ENCODE measurements at regions not wholly inside any gene's neighbourhood (a gene's known extent, or its start where the extent isn't known, plus 50 kb on each side); places are given as distances from the start of the nearest gene placed in this dataset.

- Mint-ChIP-seq H3K9me3 (peaks cover 35% of the 10 kb centered on the region), H3K4me1 (no peaks in the 10 kb centered on the region), H3K27ac (no peak overlapping the region), H3K4me3 (no peak overlapping the region), H3K36me3 (no peaks in the 10 kb centered on the region)
- no peak for DNase-seq (ENCODE audit: low spot score in 2 of 2)
- ATAC-seq = no peak
Measured at GRCh38 chr9:12631866-12632265, 61.3 kb upstream of the TYRP1 start.

DNA sequence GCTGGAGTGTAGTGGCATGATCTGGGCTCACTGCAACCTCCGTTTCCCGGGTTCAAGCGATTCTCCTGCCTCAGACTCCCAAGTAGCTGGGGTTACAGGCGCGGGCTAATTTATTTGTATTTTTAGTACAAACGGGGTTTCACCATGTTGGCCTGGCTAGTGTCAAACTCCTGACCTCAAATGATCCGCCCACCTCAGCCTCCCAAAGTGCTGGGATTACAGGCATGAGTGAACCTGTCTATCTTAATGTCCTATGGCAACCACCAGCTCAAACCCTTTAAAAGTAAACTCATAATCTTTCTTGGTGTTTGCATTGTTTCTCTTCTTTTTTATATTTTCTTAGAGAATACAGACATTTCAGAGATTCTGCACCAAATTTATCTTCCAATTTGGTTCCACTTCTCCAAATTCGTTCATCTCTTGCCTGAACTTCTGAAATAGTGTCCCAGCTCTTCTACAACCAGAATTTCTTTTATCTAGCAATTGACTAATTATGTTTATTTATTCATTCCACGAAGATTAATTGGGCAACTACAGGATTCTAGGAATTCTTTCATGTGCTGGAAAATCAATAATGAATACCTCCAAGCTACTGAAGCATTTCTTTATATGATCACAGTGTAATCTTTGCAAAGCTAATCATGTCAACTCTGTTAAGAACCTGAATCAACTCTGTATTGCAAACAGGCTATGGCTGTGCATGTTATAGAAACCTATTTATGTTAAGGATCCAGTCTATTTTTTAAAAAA is 60.0 kb upstream of the TYRP1 start:
- no peak for DNase-seq (ENCODE audit: low spot score in 2 of 2)
- no peak overlapping the region for H3K27ac Mint-ChIP-seq
- H3K9me3 Mint-ChIP-seq = peaks cover 31% of the 10 kb centered on the region
- H3K4me1 Mint-ChIP-seq = no peaks in the 10 kb centered on the region
- no peak overlapping the region for H3K4me3 Mint-ChIP-seq
- no peaks in the 10 kb centered on the region for H3K36me3 Mint-ChIP-seq
- no peak for ATAC-seq

- H3K27ac Mint-ChIP-seq = no peak overlapping the region
- no peak for ATAC-seq
Measured at GRCh38 chr9:12640016-12640587, 53.1 kb upstream of the TYRP1 start.

DNA sequence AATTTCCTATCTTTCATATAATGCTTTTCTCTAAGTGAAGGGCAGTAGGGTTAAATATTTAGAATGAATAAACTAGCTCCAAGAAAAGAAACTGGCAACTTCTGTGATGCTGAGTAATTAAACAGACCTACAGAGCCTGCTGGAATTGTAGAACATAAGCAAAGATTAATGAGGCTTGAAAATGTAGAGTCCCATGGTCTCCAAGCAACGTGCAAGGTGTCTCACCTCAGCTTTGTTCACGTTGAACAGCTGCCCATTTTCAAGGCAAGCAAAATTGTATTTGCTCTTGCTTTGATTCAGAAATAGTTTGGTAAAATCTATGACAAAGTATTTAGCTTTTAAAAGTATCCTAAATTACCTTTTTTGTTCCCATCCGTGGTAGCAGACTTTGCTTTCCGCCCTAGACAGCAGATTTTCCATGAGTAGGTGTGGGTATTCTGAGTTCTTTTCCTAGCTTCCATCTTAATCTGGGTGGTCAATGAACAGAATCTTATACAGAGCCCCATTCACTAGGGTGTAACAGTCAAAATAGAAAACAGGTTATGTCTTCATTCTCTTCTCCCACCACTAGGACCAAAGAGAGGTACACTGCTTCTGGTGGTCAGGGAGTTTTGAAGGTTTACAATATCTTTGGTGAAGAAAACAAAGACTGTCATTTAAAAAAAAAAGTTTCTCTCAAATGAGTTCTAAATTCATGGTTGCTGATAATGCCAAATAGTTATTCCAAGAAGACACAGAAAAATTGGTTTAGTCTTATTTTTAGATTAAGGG is 52.1 kb upstream of the TYRP1 start:
- Mint-ChIP-seq H3K27ac (no peak overlapping the region), H3K36me3 (no peaks in the 10 kb centered on the region), H3K9me3 (peaks cover 14% of the 10 kb centered on the region), H3K4me3 (no peak overlapping the region), H3K4me1 (no peaks in the 10 kb centered on the region)
- ATAC-seq (no peak), DNase-seq (ENCODE audit: low spot score in 2 of 2) (no peak)

More at GRCh38 chr9:12640016-12640587, 53.1 kb upstream of the TYRP1 start:
- Mint-ChIP-seq H3K9me3 (peaks cover 18% of the 10 kb centered on the region), H3K4me3 (no peak overlapping the region), H3K4me1 (no peaks in the 10 kb centered on the region), H3K36me3 (no peaks in the 10 kb centered on the region)
- DNase-seq (ENCODE audit: low spot score in 2 of 2) = no peak
